LNCaP clone FGC (cell line): ENCODE measurements at regions not wholly inside any gene's neighbourhood (a gene's known extent, or its start where the extent isn't known, plus 50 kb on each side); places are given as distances from the start of the nearest gene placed in this dataset.

Source experiments
- DNase-seq: peaks from one replicate; pipeline ENCODE4 v3.0.0-alpha.2; 2011; ENCODE audit warnings: low read depth
- H3K4me3 ChIP-seq: 2 replicates; pipeline ENCODE4 v1.5.1; 2011; ENCODE audit warnings: mild to moderate bottlenecking, low read depth, low read length, control low read depth
- CTCF ChIP-seq: IDR thresholded peaks from 2 replicates; pipeline ENCODE4 v1.5.1; 2012; ENCODE audit warnings: mild to moderate bottlenecking; ENCODE audit not compliant: control insufficient read depth, insufficient read depth; ENCODE audit errors: extremely low read depth

GRCh38 chr21:41032541-41032940 lies 135.4 kb upstream of the BACE2 start:
- no peak overlapping the region for H3K4me3 ChIP-seq
- TF ChIP-seq CTCF = no peak
- no peak for DNase-seq

- TF ChIP-seq CTCF = no peak
- H3K4me3 ChIP-seq = no peak overlapping the region
- DNase-seq = no peak
These were observed 130.7 kb upstream of the BACE2 start for GRCh38 chr21:41037212-41037611.

- no peak overlapping the region for H3K4me3 ChIP-seq
- DNase-seq = no peak
- TF ChIP-seq CTCF = no peak
These were observed 130.0 kb upstream of the BACE2 start for GRCh38 chr21:41037936-41038335.

- H3K4me3 ChIP-seq = no peak overlapping the region
- peak; percentile 24; the same call in 1 of the 2 replicates for TF ChIP-seq CTCF
- DNase-seq = no peak
These were observed 124.9 kb upstream of the BACE2 start for GRCh38 chr21:41043014-41043413.

GRCh38 chr21:41045534-41046268 lies 122.3 kb upstream of the BACE2 start:
- H3K4me3 ChIP-seq = peak overlapping the region; percentile 17; the same call in 1 of the 2 replicates
- DNase-seq = peak; percentile 75
- TF ChIP-seq CTCF = peak; percentile 47

- no peak for TF ChIP-seq CTCF
- no peak for DNase-seq
- H3K4me3 ChIP-seq = no peak overlapping the region
These were observed 119.8 kb upstream of the BACE2 start for GRCh38 chr21:41048145-41048544.

GRCh38 chr21:41048623-41049022 lies 119.3 kb upstream of the BACE2 start:
- H3K4me3 ChIP-seq = no peak overlapping the region

More at GRCh38 chr21:41048623-41049022, 119.3 kb upstream of the BACE2 start:
- DNase-seq = no peak
- TF ChIP-seq CTCF = no peak
